Right ventricle myocardium superior (tissue), 1 donor: ENCODE measurements at regions not wholly inside any gene's neighbourhood (a gene's known extent, or its start where the extent isn't known, plus 50 kb on each side); places are given as distances from the start of the nearest gene placed in this dataset.
"Not testable (repeated sequence)": the region's sequence is repeated elsewhere in the genome, so short reads cannot be mapped to it uniquely, and the experiment has no call there.

Experiments
- ATAC-seq: fragments of 200-7000 bp; cut with Tn5 transposase; one replicate; pipeline ENCODE4 v1.9.1; 2020; ENCODE audit warnings: mild to moderate bottlenecking; ENCODE audit not compliant: poor library complexity
- DNase-seq: peaks from one replicate; pipeline ENCODE4 v3.0.0-alpha.2; 2020
- intact Hi-C: fragments of 100-400 bp; cut with DNase I; formaldehyde crosslinking; loops from one replicate; pipeline ENCODE4 v1.11.2; 2022
- donor health status: DM: no; HTN: yes; CAD: no; lungs with severe emphysema.

GRCh38 chr3:176352716-176353334, 844.5 kb downstream of the TBL1XR1 start:
- intact Hi-C loops = no loop called here
- ATAC-seq = no peak

GRCh38 chr3:176351408-176351807, 845.9 kb downstream of the TBL1XR1 start:
- DNase-seq (no peak), ATAC-seq (no peak)
- intact Hi-C loops = no loop called here

More at GRCh38 chr3:176352716-176353334, 844.5 kb downstream of the TBL1XR1 start:
- no peak for DNase-seq

- intact Hi-C loops = no loop called here
- ATAC-seq (no peak), DNase-seq (no peak)
Measured at GRCh38 chr3:176349706-176350105, 847.6 kb downstream of the TBL1XR1 start.

GRCh38 chr3:176347424-176348146, 849.7 kb downstream of the TBL1XR1 start:
- no peak for ATAC-seq
- intact Hi-C loops = no loop called here
- DNase-seq = no peak

GRCh38 chr3:176341963-176342362, 855.3 kb downstream of the TBL1XR1 start:
- DNase-seq (no peak), ATAC-seq (no peak)
- intact Hi-C loops = no loop called here

GRCh38 chr3:176328666-176329065, 868.6 kb downstream of the TBL1XR1 start:
- intact Hi-C loops = no loop called here
- ATAC-seq = no peak

GRCh38 chr3:176328198-176328597, 869.1 kb downstream of the TBL1XR1 start:
- intact Hi-C loops = no loop called here
- ATAC-seq (no peak), DNase-seq (no peak)

More at GRCh38 chr3:176328666-176329065, 868.6 kb downstream of the TBL1XR1 start:
- DNase-seq = no peak

GRCh38 chr3:176326894-176327490, 870.3 kb downstream of the TBL1XR1 start:
- ATAC-seq, DNase-seq, intact Hi-C loops: not testable (repeated sequence)

GRCh38 chr3:176321532-176321931, 875.8 kb downstream of the TBL1XR1 start:
- ATAC-seq = not testable (repeated sequence)

GRCh38 chr3:176321099-176321498, 876.2 kb downstream of the TBL1XR1 start:
- intact Hi-C loops = no loop called here
- DNase-seq (no peak), ATAC-seq (no peak)

More at GRCh38 chr3:176321532-176321931, 875.8 kb downstream of the TBL1XR1 start:
- intact Hi-C loops, DNase-seq: not testable (repeated sequence)

GRCh38 chr3:176313426-176313825, 883.9 kb downstream of the TBL1XR1 start:
- intact Hi-C loops = no loop called here
- no peak for ATAC-seq

GRCh38 chr3:176310641-176311040, 886.6 kb downstream of the TBL1XR1 start:
- intact Hi-C loops = no loop called here
- no peak for DNase-seq
- no peak for ATAC-seq

More at GRCh38 chr3:176313426-176313825, 883.9 kb downstream of the TBL1XR1 start:
- no peak for DNase-seq

GRCh38 chr3:176302271-176302670, 895.0 kb downstream of the TBL1XR1 start:
- no peak for ATAC-seq

GRCh38 chr3:176296066-176296597, 901.1 kb downstream of the TBL1XR1 start:
- no peak for ATAC-seq
- intact Hi-C loops = no loop called here
- DNase-seq = no peak

More at GRCh38 chr3:176302271-176302670, 895.0 kb downstream of the TBL1XR1 start:
- intact Hi-C loops = no loop called here
- DNase-seq = no peak

- intact Hi-C loops = no loop called here
- DNase-seq (no peak), ATAC-seq (no peak)
Measured at GRCh38 chr3:176293276-176293675, 904.0 kb downstream of the TBL1XR1 start.

GRCh38 chr3:176286476-176287085, 910.7 kb downstream of the TBL1XR1 start:
- DNase-seq (no peak), ATAC-seq (no peak)
- intact Hi-C loops = no loop called here

GRCh38 chr3:176275538-176275937, 921.7 kb downstream of the TBL1XR1 start:
- intact Hi-C loops = no loop called here
- DNase-seq = no peak
- ATAC-seq = no peak

- ATAC-seq = no peak
- no peak for DNase-seq
- intact Hi-C loops = no loop called here
Measured at GRCh38 chr3:176275113-176275512, 922.2 kb downstream of the TBL1XR1 start.

GRCh38 chr3:176274161-176274560, 923.1 kb downstream of the TBL1XR1 start:
- intact Hi-C loops = no loop called here
- no peak for ATAC-seq
- no peak for DNase-seq
